WERI-Rb-1 (cell line): ENCODE measurements at regions not wholly inside any gene's neighbourhood (a gene's known extent, or its start where the extent isn't known, plus 50 kb on each side); places are given as distances from the start of the nearest gene placed in this dataset.

Experiments
- DNase-seq: peaks from one replicate; pipeline ENCODE4 v3.0.0-alpha.2; 2020
- H3K27ac ChIP-seq: fragments of 250-450 bp; sonication (Bioruptor Pico); 2 replicates; pipeline ENCODE4 v1.5.1; 2020; ENCODE audit warnings: mild to moderate bottlenecking, moderate library complexity
- H3K27me3 ChIP-seq: fragments of 250-450 bp; sonication (Bioruptor Pico); 2 replicates; pipeline ENCODE4 v1.5.1; 2021; ENCODE audit warnings: mild to moderate bottlenecking, low read depth, moderate library complexity; ENCODE audit not compliant: insufficient read depth, severe bottlenecking
- H3K36me3 ChIP-seq: fragments of 250-450 bp; sonication (Bioruptor Pico); 2 replicates; pipeline ENCODE4 v1.5.1; 2020; ENCODE audit warnings: mild to moderate bottlenecking, moderate library complexity
- H3K4me3 ChIP-seq: 2 replicates; pipeline ENCODE4 v1.5.1; 2011; ENCODE audit warnings: low read depth, mild to moderate bottlenecking, control low read depth, low read length
- H3K9me3 ChIP-seq: fragments of 250-450 bp; sonication (Bioruptor Pico); 2 replicates; pipeline ENCODE4 v1.5.1; 2021; ENCODE audit warnings: mild to moderate bottlenecking, moderate library complexity; ENCODE audit not compliant: severe bottlenecking
- TF ChIP-seq, protein P1 (sequence below): IDR thresholded peaks from 2 replicates; pipeline ENCODE4 v1.5.1; 2011; ENCODE audit warnings: low read depth, mild to moderate bottlenecking, control low read depth, inconsistent platforms, low read length

DNA sequence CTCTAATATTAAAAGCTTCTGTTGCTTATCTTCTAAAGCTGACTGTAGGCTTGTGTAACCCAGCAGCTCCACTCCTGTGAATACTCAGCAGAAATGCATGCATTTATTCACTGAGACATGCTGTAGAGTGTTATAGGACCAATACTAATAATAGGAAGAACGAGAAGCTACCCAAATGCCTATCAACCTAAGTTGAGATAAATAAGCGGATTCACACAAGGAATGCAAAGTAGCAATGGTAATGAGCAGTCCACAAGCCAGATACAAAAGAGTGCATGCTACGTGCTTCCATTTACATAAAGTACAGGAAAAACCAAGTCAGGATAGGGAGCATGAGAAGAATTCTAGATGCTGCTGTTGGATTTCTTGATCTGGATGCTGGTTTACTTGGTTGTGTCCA is 155.9 kb downstream of the AASDH start:
- Histone ChIP-seq H3K4me3 (no peak overlapping the region), H3K9me3 (peaks cover 8% of the 10 kb centered on the region), H3K27me3 (no peaks in the 10 kb centered on the region), H3K36me3 (peaks cover 5% of the 10 kb centered on the region), H3K27ac (no peak overlapping the region)
- DNase-seq = no peak
- TF ChIP-seq, protein P1, sequence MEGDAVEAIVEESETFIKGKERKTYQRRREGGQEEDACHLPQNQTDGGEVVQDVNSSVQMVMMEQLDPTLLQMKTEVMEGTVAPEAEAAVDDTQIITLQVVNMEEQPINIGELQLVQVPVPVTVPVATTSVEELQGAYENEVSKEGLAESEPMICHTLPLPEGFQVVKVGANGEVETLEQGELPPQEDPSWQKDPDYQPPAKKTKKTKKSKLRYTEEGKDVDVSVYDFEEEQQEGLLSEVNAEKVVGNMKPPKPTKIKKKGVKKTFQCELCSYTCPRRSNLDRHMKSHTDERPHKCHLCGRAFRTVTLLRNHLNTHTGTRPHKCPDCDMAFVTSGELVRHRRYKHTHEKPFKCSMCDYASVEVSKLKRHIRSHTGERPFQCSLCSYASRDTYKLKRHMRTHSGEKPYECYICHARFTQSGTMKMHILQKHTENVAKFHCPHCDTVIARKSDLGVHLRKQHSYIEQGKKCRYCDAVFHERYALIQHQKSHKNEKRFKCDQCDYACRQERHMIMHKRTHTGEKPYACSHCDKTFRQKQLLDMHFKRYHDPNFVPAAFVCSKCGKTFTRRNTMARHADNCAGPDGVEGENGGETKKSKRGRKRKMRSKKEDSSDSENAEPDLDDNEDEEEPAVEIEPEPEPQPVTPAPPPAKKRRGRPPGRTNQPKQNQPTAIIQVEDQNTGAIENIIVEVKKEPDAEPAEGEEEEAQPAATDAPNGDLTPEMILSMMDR = no peak

DNA sequence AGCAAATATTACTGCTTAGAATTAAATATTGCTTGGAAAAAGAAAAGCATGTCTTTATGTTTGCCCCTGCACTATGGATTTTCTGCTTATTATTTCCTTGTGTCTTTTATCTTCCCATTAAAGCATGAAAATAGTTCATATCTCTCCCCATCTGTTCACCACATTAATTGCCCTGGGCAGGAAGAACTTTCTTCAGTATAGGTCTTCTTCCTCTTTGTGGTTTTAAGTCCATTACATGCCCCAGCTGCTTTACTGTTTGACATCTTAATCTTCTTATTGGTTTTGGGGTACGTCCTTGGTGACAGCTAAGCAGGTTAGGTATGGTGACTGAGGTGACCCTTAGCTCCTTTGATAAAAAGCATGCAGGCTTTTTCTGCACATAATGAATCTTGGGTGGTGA is 157.3 kb downstream of the AASDH start:
- H3K36me3 ChIP-seq = peaks cover 5% of the 10 kb centered on the region
- TF ChIP-seq, protein P1 = no peak
- no peaks in the 10 kb centered on the region for H3K27me3 ChIP-seq
- no peak for DNase-seq
- H3K27ac ChIP-seq = no peak overlapping the region
- no peak overlapping the region for H3K4me3 ChIP-seq
- peaks cover 8% of the 10 kb centered on the region for H3K9me3 ChIP-seq

DNA sequence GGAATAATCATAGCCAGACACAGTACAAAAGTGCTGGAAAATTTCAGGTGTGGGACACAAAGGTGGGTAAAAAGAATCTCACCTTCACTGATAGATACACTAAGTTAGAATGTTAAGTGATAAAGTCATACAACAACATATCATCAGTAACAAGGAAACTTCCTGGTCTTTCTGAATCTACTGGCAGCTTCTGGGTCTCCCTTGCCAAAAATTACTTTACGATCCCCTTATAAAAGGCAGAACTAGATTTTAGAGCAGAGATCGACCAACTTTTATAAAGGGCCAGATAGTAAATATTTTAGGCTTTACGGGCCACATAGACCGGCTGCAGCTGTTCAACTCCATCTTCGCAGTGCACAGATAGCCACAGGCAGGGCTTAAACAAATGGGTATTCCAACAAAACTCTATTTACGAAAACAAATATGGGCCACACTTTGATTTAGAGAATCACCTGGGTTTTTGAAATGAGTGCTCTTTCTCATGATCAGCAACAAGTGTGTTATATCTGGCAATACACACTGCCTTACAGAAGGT is 159.9 kb downstream of the AASDH start:
- H3K4me3 ChIP-seq = no peak overlapping the region
- H3K9me3 ChIP-seq = peaks cover 8% of the 10 kb centered on the region
- no peaks in the 10 kb centered on the region for H3K27me3 ChIP-seq
- TF ChIP-seq, protein P1 = no peak
- H3K27ac ChIP-seq = no peak overlapping the region
- DNase-seq = no peak
- peaks cover 8% of the 10 kb centered on the region for H3K36me3 ChIP-seq

DNA sequence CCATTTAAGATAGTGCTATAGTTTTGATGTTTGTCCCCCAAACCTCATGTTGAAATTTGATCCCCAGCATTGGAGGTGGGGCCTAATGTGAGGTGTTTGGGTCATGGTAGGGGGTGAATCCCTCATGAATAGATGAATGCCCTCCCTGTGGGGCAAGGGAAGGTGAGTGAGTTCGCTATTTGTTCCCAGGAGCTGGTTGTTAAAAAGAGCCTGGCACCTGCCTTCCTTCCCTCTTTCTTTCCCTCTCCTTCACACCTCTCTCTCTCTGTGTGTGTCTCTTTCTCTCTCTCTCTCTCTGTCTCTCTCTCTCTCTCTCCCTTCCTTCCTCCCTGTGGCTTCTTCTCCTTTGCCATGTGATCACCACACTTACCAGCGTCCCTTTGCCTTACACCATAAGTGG is 160.7 kb downstream of the AASDH start:
- H3K9me3 ChIP-seq = peaks cover under 1% of the 10 kb centered on the region
- H3K27me3 ChIP-seq = no peaks in the 10 kb centered on the region
- no peak for DNase-seq
- H3K4me3 ChIP-seq = no peak overlapping the region
- TF ChIP-seq, protein P1 = no peak
- H3K27ac ChIP-seq = no peak overlapping the region
- H3K36me3 ChIP-seq = peaks cover 6% of the 10 kb centered on the region

DNA sequence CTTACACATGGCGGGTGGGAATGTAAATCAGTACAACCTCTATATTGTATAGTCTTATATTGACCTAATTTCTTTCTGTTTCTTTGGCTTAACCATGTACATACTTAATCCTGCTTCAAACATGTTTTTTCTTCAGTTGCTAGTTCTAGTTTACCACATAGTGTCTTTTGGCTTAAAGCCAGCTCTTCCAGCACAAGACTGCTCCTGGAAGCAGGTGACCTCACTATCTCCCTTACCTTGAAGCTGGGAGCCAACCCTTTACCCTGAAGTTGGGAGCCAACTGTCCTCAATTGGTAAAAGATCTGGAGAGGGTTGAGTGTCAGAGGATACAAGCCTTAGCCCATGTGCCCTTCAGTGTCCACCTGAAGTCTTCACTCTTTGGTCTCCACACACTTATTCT is 162.7 kb downstream of the AASDH start:
- no peaks in the 10 kb centered on the region for H3K27me3 ChIP-seq
- DNase-seq = no peak
- TF ChIP-seq, protein P1 = no peak

DNA sequence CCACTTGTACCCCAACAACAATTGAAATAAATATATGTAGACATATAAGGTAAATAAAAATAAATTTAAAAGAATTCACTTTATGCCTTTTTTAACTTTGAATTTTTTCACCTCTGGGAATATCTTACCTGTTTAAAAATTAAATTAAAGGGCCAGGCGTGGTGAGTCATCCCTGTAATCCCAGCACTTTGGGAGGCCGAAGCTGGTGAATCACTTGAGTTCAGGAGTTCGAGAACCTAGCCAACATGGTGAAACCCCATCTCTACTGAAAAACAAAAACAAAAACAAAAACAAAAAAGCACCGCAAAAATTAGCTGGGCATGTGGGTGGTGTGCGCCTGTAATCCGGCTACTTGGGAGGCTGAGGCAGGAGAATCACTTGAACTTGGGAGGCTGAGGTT is 164.8 kb downstream of the AASDH start:
- Histone ChIP-seq H3K4me3 (no peak overlapping the region), H3K9me3 (no peaks in the 10 kb centered on the region), H3K27me3 (no peaks in the 10 kb centered on the region), H3K27ac (no peak overlapping the region), H3K36me3 (peaks cover 6% of the 10 kb centered on the region)
- no peak for DNase-seq
- TF ChIP-seq, protein P1 = no peak

More for the DNA sequence above, 162.7 kb downstream of the AASDH start:
- peaks cover 2% of the 10 kb centered on the region for H3K36me3 ChIP-seq
- no peak overlapping the region for H3K27ac ChIP-seq
- H3K9me3 ChIP-seq = no peaks in the 10 kb centered on the region
- H3K4me3 ChIP-seq = no peak overlapping the region
